ENCODE measurements at regions not wholly inside any gene's neighbourhood (a gene's known extent, or its start where the extent isn't known, plus 50 kb on each side); places are given as distances from the start of the nearest gene placed in this dataset.
"Not testable (repeated sequence)": the region's sequence is repeated elsewhere in the genome, so short reads cannot be mapped to it uniquely, and the experiment has no call there.

DNA sequence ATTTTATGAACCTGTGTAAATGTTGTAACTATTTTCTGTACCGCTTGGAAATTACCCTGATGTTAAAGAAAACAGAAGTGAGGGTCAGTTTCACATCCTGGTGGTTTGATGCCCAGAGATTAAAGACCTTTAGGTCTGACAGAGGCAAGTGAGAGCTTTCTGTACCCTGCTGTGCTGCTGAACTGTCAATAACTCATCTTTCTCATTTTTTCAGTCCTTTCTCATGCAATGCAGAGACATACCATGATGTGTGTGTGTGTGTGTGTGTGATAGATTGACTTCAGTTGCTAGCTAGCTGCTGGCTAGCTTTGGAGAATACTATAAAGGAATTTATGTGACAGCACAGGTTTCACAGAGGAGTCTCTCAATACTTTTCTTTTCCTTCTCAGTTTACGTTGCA, 2025.6 kb upstream of the LRRTM1 start:
- no peak overlapping the region for H3K4me3 ChIP-seq
- no peaks in the 10 kb centered on the region for H3K36me3 ChIP-seq (replicated peaks in 1 of 2; ENCODE audit: insufficient read depth in 1 of 2, low read depth in 2 of 2)
- no peak for ATAC-seq
- no peaks in the 10 kb centered on the region for H3K27me3 ChIP-seq
- H3K9me3 ChIP-seq: no peaks in the 10 kb centered on the region
- no peak for TF ChIP-seq POLR2A (IDR thresholded peaks at IDR 0.05)
- TF ChIP-seq, protein P1, sequence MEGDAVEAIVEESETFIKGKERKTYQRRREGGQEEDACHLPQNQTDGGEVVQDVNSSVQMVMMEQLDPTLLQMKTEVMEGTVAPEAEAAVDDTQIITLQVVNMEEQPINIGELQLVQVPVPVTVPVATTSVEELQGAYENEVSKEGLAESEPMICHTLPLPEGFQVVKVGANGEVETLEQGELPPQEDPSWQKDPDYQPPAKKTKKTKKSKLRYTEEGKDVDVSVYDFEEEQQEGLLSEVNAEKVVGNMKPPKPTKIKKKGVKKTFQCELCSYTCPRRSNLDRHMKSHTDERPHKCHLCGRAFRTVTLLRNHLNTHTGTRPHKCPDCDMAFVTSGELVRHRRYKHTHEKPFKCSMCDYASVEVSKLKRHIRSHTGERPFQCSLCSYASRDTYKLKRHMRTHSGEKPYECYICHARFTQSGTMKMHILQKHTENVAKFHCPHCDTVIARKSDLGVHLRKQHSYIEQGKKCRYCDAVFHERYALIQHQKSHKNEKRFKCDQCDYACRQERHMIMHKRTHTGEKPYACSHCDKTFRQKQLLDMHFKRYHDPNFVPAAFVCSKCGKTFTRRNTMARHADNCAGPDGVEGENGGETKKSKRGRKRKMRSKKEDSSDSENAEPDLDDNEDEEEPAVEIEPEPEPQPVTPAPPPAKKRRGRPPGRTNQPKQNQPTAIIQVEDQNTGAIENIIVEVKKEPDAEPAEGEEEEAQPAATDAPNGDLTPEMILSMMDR (IDR thresholded peaks at IDR 0.05): no peak
- no peaks in the 10 kb centered on the region for H3K4me1 ChIP-seq
- intact Hi-C loops (cut with DNase I): no loop called here
- DNase-seq: no peak
- 37 to 40% methylated on average over 2 of the region's 2 CpGs for WGBS, 2 donors
- no peak overlapping the region for H3K27ac ChIP-seq

DNA sequence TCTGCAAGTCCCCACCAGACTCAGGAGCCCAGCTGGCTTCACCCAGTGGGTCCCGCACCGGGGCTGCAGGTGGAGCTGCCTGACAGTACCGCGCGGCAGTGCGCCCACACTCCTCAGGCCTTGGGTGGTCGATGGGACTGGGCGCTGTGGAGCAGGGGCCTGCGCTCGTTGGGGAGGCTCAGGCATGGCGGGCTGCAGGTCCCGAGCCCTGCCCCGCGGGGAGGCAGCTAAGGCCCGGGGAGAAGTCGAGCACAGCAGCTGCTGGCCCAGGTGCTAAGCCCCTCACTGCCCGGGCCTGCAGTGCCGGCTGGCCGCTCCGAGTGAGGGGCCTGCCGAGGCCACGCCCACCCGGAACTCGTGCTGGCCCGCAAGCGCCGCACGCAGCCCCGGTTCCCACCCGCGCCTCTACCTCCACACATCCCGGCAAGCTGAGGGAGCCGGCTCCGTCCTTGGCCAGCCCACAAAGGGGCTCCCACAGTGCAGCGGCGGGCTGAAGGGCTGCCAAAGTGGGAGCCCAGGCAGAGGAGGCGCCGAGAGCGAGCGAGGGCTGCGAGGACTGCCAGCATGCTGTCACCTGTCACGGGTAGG, 2021.7 kb upstream of the LRRTM1 start:
- H3K4me1 ChIP-seq; H3K4me3 ChIP-seq; H3K27me3 ChIP-seq; ATAC-seq; H3K9me3 ChIP-seq; DNase-seq; intact Hi-C loops (cut with DNase I); H3K36me3 ChIP-seq (replicated peaks in 1 of 2; ENCODE audit: insufficient read depth in 1 of 2, low read depth in 2 of 2); H3K27ac ChIP-seq: not testable (repeated sequence)
- 94 to 100% methylated on average over 8 to 33 of the region's 42 CpGs for WGBS, 2 donors

DNA sequence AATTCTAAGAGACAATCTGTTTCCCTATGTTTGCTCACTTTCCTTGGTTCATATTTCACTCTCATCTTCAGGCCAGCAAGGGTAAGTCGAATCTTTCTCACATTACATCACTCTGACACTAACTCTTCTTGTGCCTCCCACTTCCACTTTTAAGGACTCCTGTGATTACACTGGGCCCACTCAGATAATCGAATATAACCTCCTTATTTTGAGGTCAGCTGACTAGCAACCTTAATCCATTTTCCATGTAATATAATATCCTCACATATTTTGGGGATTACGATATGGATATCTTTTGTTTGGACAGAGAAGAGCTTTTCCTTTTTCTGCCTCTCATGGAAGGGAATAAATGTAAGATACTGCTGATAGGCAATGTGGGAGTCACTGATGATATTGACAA, 2015.7 kb upstream of the LRRTM1 start:
- Histone ChIP-seq H3K9me3 (no peaks in the 10 kb centered on the region), H3K27ac (no peak overlapping the region), H3K36me3 (replicated peaks in 1 of 2; ENCODE audit: insufficient read depth in 1 of 2, low read depth in 2 of 2) (no peaks in the 10 kb centered on the region), H3K4me3 (no peak overlapping the region), H3K4me1 (peaks cover 22% of the 10 kb centered on the region), H3K27me3 (no peaks in the 10 kb centered on the region)
- 41 to 49% methylated on average over 3 of the region's 3 CpGs for WGBS, 2 donors
- intact Hi-C loops (cut with DNase I): no loop called here
- no peak for ATAC-seq
- TF ChIP-seq POLR2A (IDR thresholded peaks at IDR 0.05): no peak
- TF ChIP-seq, protein P1 (IDR thresholded peaks at IDR 0.05): no peak
- no peak for DNase-seq

DNA sequence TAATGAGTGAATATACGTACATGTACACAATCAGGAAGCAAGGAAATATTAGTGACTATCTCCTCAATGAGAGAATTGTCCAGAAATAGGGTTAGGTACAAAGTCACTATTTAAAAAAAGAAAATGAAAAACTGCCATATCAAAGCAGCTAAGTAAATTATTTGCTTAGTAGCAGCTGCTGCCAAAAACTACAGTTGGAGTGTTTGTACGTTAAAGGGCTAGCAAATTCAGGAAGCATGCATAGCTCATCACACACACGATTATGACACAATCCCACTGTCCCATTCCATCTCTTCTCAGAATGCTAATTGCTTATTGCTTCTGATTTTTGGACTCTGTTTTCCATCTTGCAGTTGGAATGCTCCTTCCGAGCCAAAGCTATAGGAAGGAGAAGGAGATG, 2012.5 kb upstream of the LRRTM1 start:
- peak in 3 of 4 donors; percentile 18 to 49 (median 22) for DNase-seq
- Histone ChIP-seq H3K27me3 (no peaks in the 10 kb centered on the region), H3K4me3 (no peak overlapping the region), H3K36me3 (replicated peaks in 1 of 2; ENCODE audit: insufficient read depth in 1 of 2, low read depth in 2 of 2) (no peaks in the 10 kb centered on the region), H3K9me3 (no peaks in the 10 kb centered on the region), H3K27ac (no peak overlapping the region), H3K4me1 (peaks cover 22% of the 10 kb centered on the region)
- intact Hi-C loops (cut with DNase I): no loop called here
- peak; percentile 91 for ATAC-seq
- TF ChIP-seq, protein P1 (IDR thresholded peaks at IDR 0.05): no peak
- TF ChIP-seq POLR2A (IDR thresholded peaks at IDR 0.05): no peak
- 10 to 14% methylated on average over 4 of the region's 4 CpGs for WGBS, 2 donors

DNA sequence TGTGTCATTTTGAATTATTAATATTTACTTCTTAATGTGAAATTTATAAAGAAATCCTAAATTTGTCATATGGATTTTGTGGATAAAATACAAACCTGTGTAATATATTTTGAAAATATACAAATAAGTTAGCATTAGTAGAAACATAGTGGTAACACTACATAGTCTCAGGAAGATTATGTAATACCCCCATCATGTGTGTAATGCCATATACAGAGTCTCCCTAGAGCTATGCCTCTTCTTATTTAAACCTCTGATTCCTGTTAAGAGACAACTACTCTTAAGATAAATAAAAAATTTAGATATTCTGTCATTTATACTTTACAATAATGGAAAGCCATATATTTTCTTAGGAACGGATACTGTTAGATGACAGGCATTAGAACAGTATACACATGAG, 2012.0 kb upstream of the LRRTM1 start:
- Histone ChIP-seq H3K36me3 (replicated peaks in 1 of 2; ENCODE audit: insufficient read depth in 1 of 2, low read depth in 2 of 2) (no peaks in the 10 kb centered on the region), H3K4me1 (peaks cover 22% of the 10 kb centered on the region), H3K4me3 (no peak overlapping the region), H3K27me3 (no peaks in the 10 kb centered on the region), H3K9me3 (no peaks in the 10 kb centered on the region), H3K27ac (no peak overlapping the region)
- ATAC-seq (peak; percentile 28), DNase-seq (no peak)
- TF ChIP-seq, protein P1 (IDR thresholded peaks at IDR 0.05): no peak
- intact Hi-C loops (cut with DNase I): no loop called here
- WGBS, 2 donors: 8 to 9% methylated on average over 1 of the region's 1 CpG

Measured in body of pancreas (tissue), 4 donors.